ENCODE measurements at regions not wholly inside any gene's neighbourhood (a gene's known extent, or its start where the extent isn't known, plus 50 kb on each side); places are given as distances from the start of the nearest gene placed in this dataset.
"Not testable (repeated sequence)": the region's sequence is repeated elsewhere in the genome, so short reads cannot be mapped to it uniquely, and the experiment has no call there.

GRCh38 chr2:78145395-78145996 lies 623.3 kb upstream of the LRRTM4 start:
- H3K4me3 ChIP-seq (ENCODE audit: low read length), result no peak overlapping the region
- no peaks in the 10 kb centered on the region for H3K9me3 ChIP-seq (ENCODE audit: insufficient read depth, low read depth, low read length)
- H3K9ac ChIP-seq (ENCODE audit: low read depth, low read length), result no peak overlapping the region
- 96% methylated on average over 9 of the region's 9 CpGs for WGBS
- H3K27ac ChIP-seq (ENCODE audit: low read depth, low read length), result no peak overlapping the region
- H3K4me1 ChIP-seq (ENCODE audit: insufficient read depth, low read length), result no peaks in the 10 kb centered on the region
- no peaks in the 10 kb centered on the region for H3K36me3 ChIP-seq (ENCODE audit: insufficient read depth, low read length)
- H3K27me3 ChIP-seq (ENCODE audit: insufficient read depth, low read length), result no peaks in the 10 kb centered on the region

- Histone ChIP-seq H3K27me3 (ENCODE audit: insufficient read depth, low read length) (no peaks in the 10 kb centered on the region), H3K36me3 (ENCODE audit: insufficient read depth, low read length) (no peaks in the 10 kb centered on the region), H3K9ac (ENCODE audit: low read depth, low read length) (no peak overlapping the region), H3K27ac (ENCODE audit: low read depth, low read length) (no peak overlapping the region), H3K9me3 (ENCODE audit: insufficient read depth, low read depth, low read length) (no peaks in the 10 kb centered on the region), H3K4me3 (ENCODE audit: low read length) (no peak overlapping the region), H3K4me1 (ENCODE audit: insufficient read depth, low read length) (no peaks in the 10 kb centered on the region)
- 97% methylated on average over 9 of the region's 9 CpGs for WGBS
These were observed 624.0 kb upstream of the LRRTM4 start for GRCh38 chr2:78145997-78146722.

- Histone ChIP-seq H3K36me3 (ENCODE audit: insufficient read depth, low read length) (no peaks in the 10 kb centered on the region), H3K9ac (ENCODE audit: low read depth, low read length) (no peak overlapping the region), H3K4me3 (ENCODE audit: low read length) (no peak overlapping the region), H3K27ac (ENCODE audit: low read depth, low read length) (no peak overlapping the region), H3K9me3 (ENCODE audit: insufficient read depth, low read depth, low read length) (no peaks in the 10 kb centered on the region), H3K4me1 (ENCODE audit: insufficient read depth, low read length) (no peaks in the 10 kb centered on the region), H3K27me3 (ENCODE audit: insufficient read depth, low read length) (no peaks in the 10 kb centered on the region)
- WGBS, result 96% methylated on average over 1 of the region's 2 CpGs
These were observed 625.3 kb upstream of the LRRTM4 start for GRCh38 chr2:78147466-78147865.

GRCh38 chr2:78154586-78154985 lies 632.4 kb upstream of the LRRTM4 start:
- 97% methylated on average over 2 of the region's 2 CpGs for WGBS
- Histone ChIP-seq H3K4me1 (ENCODE audit: insufficient read depth, low read length) (no peaks in the 10 kb centered on the region), H3K9me3 (ENCODE audit: insufficient read depth, low read depth, low read length) (no peaks in the 10 kb centered on the region), H3K27me3 (ENCODE audit: insufficient read depth, low read length) (no peaks in the 10 kb centered on the region), H3K9ac (ENCODE audit: low read depth, low read length) (no peak overlapping the region), H3K36me3 (ENCODE audit: insufficient read depth, low read length) (no peaks in the 10 kb centered on the region), H3K27ac (ENCODE audit: low read depth, low read length) (no peak overlapping the region), H3K4me3 (ENCODE audit: low read length) (no peak overlapping the region)

GRCh38 chr2:78162202-78162601 lies 640.0 kb upstream of the LRRTM4 start:
- Histone ChIP-seq H3K36me3 (ENCODE audit: insufficient read depth, low read length) (no peaks in the 10 kb centered on the region), H3K4me3 (ENCODE audit: low read length) (no peak overlapping the region), H3K9ac (ENCODE audit: low read depth, low read length) (no peak overlapping the region), H3K27ac (ENCODE audit: low read depth, low read length) (no peak overlapping the region), H3K27me3 (ENCODE audit: insufficient read depth, low read length) (no peaks in the 10 kb centered on the region), H3K4me1 (ENCODE audit: insufficient read depth, low read length) (no peaks in the 10 kb centered on the region), H3K9me3 (ENCODE audit: insufficient read depth, low read depth, low read length) (no peaks in the 10 kb centered on the region)
- WGBS, result 96% methylated on average over 2 of the region's 2 CpGs

- H3K4me3 ChIP-seq (ENCODE audit: low read length); H3K4me1 ChIP-seq (ENCODE audit: insufficient read depth, low read length); H3K9me3 ChIP-seq (ENCODE audit: insufficient read depth, low read depth, low read length); H3K27me3 ChIP-seq (ENCODE audit: insufficient read depth, low read length); H3K27ac ChIP-seq (ENCODE audit: low read depth, low read length); H3K36me3 ChIP-seq (ENCODE audit: insufficient read depth, low read length); H3K9ac ChIP-seq (ENCODE audit: low read depth, low read length): not testable (repeated sequence)
- 94% methylated on average over 8 of the region's 9 CpGs for WGBS
These were observed 650.0 kb upstream of the LRRTM4 start for GRCh38 chr2:78172157-78172556.

GRCh38 chr2:78175645-78176044 lies 653.5 kb upstream of the LRRTM4 start:
- Histone ChIP-seq H3K4me1 (ENCODE audit: insufficient read depth, low read length) (no peaks in the 10 kb centered on the region; the same call in 1 of the 2 replicates), H3K27me3 (ENCODE audit: insufficient read depth, low read length) (no peaks in the 10 kb centered on the region), H3K36me3 (ENCODE audit: insufficient read depth, low read length) (no peaks in the 10 kb centered on the region), H3K4me3 (ENCODE audit: low read length) (no peak overlapping the region), H3K27ac (ENCODE audit: low read depth, low read length) (no peak overlapping the region), H3K9me3 (ENCODE audit: insufficient read depth, low read depth, low read length) (no peaks in the 10 kb centered on the region), H3K9ac (ENCODE audit: low read depth, low read length) (no peak overlapping the region)
- 22% methylated on average over 1 of the region's 2 CpGs for whole genome bisulfite sequencing

GRCh38 chr2:78201064-78201575 lies 678.9 kb upstream of the LRRTM4 start:
- H3K27me3 ChIP-seq (ENCODE audit: insufficient read depth, low read length), result no peaks in the 10 kb centered on the region
- no peaks in the 10 kb centered on the region for H3K4me1 ChIP-seq (ENCODE audit: insufficient read depth, low read length)
- H3K4me3 ChIP-seq (ENCODE audit: low read length), result no peak overlapping the region
- no peaks in the 10 kb centered on the region for H3K36me3 ChIP-seq (ENCODE audit: insufficient read depth, low read length)
- H3K27ac ChIP-seq (ENCODE audit: low read depth, low read length), result no peak overlapping the region
- H3K9ac ChIP-seq (ENCODE audit: low read depth, low read length), result no peak overlapping the region
- H3K9me3 ChIP-seq (ENCODE audit: insufficient read depth, low read depth, low read length), result no peaks in the 10 kb centered on the region
- 98% methylated on average over 2 of the region's 2 CpGs for WGBS

GRCh38 chr2:78202366-78202765 lies 680.2 kb upstream of the LRRTM4 start:
- Histone ChIP-seq H3K36me3 (ENCODE audit: insufficient read depth, low read length) (no peaks in the 10 kb centered on the region), H3K27me3 (ENCODE audit: insufficient read depth, low read length) (no peaks in the 10 kb centered on the region), H3K9me3 (ENCODE audit: insufficient read depth, low read depth, low read length) (no peaks in the 10 kb centered on the region), H3K9ac (ENCODE audit: low read depth, low read length) (no peak overlapping the region), H3K4me3 (ENCODE audit: low read length) (no peak overlapping the region), H3K4me1 (ENCODE audit: insufficient read depth, low read length) (no peaks in the 10 kb centered on the region), H3K27ac (ENCODE audit: low read depth, low read length) (no peak overlapping the region)
- WGBS, result 95% methylated on average over 3 of the region's 3 CpGs

GRCh38 chr2:78202986-78203670 lies 681.0 kb upstream of the LRRTM4 start:
- Histone ChIP-seq H3K9me3 (ENCODE audit: insufficient read depth, low read depth, low read length) (no peaks in the 10 kb centered on the region), H3K4me1 (ENCODE audit: insufficient read depth, low read length) (no peaks in the 10 kb centered on the region), H3K27ac (ENCODE audit: low read depth, low read length) (no peak overlapping the region), H3K36me3 (ENCODE audit: insufficient read depth, low read length) (no peaks in the 10 kb centered on the region), H3K4me3 (ENCODE audit: low read length) (no peak overlapping the region), H3K9ac (ENCODE audit: low read depth, low read length) (no peak overlapping the region), H3K27me3 (ENCODE audit: insufficient read depth, low read length) (no peaks in the 10 kb centered on the region)
- WGBS, result 93% methylated on average over 7 of the region's 7 CpGs

GRCh38 chr2:78218066-78218465 lies 695.9 kb upstream of the LRRTM4 start:
- WGBS, result 92% methylated on average over 1 of the region's 1 CpG
- no peaks in the 10 kb centered on the region for H3K36me3 ChIP-seq (ENCODE audit: insufficient read depth, low read length)
- H3K27me3 ChIP-seq (ENCODE audit: insufficient read depth, low read length), result no peaks in the 10 kb centered on the region

More at GRCh38 chr2:78218066-78218465, 695.9 kb upstream of the LRRTM4 start:
- no peaks in the 10 kb centered on the region for H3K4me1 ChIP-seq (ENCODE audit: insufficient read depth, low read length)
- H3K4me3 ChIP-seq (ENCODE audit: low read length), result no peak overlapping the region
- no peaks in the 10 kb centered on the region for H3K9me3 ChIP-seq (ENCODE audit: insufficient read depth, low read depth, low read length)
- no peak overlapping the region for H3K9ac ChIP-seq (ENCODE audit: low read depth, low read length)
- H3K27ac ChIP-seq (ENCODE audit: low read depth, low read length), result no peak overlapping the region

Data from HUES64 (cell line).